HCT116 (cell line): ENCODE measurements at regions not wholly inside any gene's neighbourhood (a gene's known extent, or its start where the extent isn't known, plus 50 kb on each side); places are given as distances from the start of the nearest gene placed in this dataset.

Experiments
- CTCF ChIP-seq, 3 experiments: fragments of 200-600 bp in 1 of 3; sonication (generic) in 1 of 3; IDR thresholded peaks in 2 of 3; conservative IDR thresholded peaks in 1 of 3; 2 replicates each; pipeline ENCODE4 v1.5.1; 2012 to 2017; ENCODE audit warnings: low read depth in 2 of 3, low read length in 2 of 3, antibody characterized with exemption in 1 of 3, borderline replicate concordance in 1 of 3, control low read depth in 1 of 3, mild to moderate bottlenecking in 1 of 3, mixed read lengths in 1 of 3, mixed run types in 1 of 3, moderate library complexity in 1 of 3; ENCODE audit not compliant: insufficient read depth in 1 of 3
- EZH2phosphoT487 ChIP-seq: fragments of 200-600 bp; IDR thresholded peaks from 2 replicates; pipeline ENCODE4 v1.6.1; 2018; ENCODE audit warnings: antibody characterized with exemption, borderline replicate concordance
- POLR2A ChIP-seq: IDR thresholded peaks from 2 replicates; pipeline ENCODE4 v1.7.0; 2011; ENCODE audit warnings: borderline replicate concordance; ENCODE audit not compliant: insufficient read depth, insufficient read length; ENCODE audit errors: extremely low read depth
- POLR2AphosphoS5 ChIP-seq: IDR thresholded peaks from 2 replicates; pipeline ENCODE4 v1.6.1; 2011; ENCODE audit warnings: mild to moderate bottlenecking, low read depth, low read length, moderate library complexity
- RAD21 ChIP-seq: IDR thresholded peaks from 2 replicates; pipeline ENCODE4 v1.6.1; 2012; ENCODE audit warnings: low read depth, mild to moderate bottlenecking
- YY1 ChIP-seq: IDR thresholded peaks from 2 replicates; pipeline ENCODE4 v1.6.1; 2011; ENCODE audit warnings: low read length, low read depth, moderate library complexity, mild to moderate bottlenecking; ENCODE audit not compliant: insufficient replicate concordance; ENCODE audit errors: extremely low read depth

GRCh38 chr5:116848954-116849581, 274.4 kb upstream of the SEMA6A start:
- no peak for TF ChIP-seq POLR2A
- TF ChIP-seq CTCF (IDR thresholded peaks at IDR 0.05 in 2 of 3, conservative IDR thresholded peaks at IDR 0.05 in 1 of 3; ENCODE audit: borderline replicate concordance in 1 of 3, insufficient read depth in 1 of 3, low read depth in 2 of 3, low read length in 2 of 3) = no peak
- TF ChIP-seq RAD21 = no peak
- TF ChIP-seq YY1 = no peak
- TF ChIP-seq POLR2AphosphoS5 = no peak
- TF ChIP-seq EZH2phosphoT487 = no peak
